Central memory CD4-positive, alpha-beta T cell (primary cell): ENCODE measurements at regions not wholly inside any gene's neighbourhood (a gene's known extent, or its start where the extent isn't known, plus 50 kb on each side); places are given as distances from the start of the nearest gene placed in this dataset.

Source experiments
- DNase-seq: peaks from one replicate; pipeline ENCODE4 v3.0.0; 2022

DNA sequence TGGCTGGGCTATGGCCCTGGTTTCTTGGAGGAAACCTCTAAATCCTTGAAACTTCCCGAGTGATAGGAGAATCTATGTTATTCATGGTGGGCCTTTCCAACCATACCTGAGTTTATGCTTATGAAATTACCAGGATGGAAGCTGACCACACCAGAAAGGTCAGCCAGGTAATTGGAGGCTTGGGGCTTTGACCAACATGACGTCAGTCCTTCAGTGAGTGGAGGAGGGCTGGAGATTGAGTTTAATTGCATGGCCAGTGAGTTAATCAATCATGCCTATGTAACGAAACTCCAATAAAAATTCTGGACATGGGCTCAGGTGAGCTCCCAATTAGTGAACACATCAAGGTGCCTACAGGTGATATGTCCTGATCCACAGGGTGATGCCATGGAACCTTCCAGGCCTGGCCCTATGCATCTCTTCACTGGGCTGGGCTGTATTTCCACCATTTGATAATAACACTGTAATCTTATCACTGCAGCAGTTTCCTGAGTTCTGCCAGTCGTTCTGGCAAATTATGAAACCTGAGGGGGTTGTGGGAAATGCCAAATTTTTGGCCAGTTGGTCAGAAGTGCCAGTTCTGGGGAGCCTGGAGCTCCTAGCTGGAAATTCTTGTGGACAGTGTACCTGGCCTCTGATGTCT is 106.5 kb downstream of the CDH26 start:
- no peak for DNase-seq

DNA sequence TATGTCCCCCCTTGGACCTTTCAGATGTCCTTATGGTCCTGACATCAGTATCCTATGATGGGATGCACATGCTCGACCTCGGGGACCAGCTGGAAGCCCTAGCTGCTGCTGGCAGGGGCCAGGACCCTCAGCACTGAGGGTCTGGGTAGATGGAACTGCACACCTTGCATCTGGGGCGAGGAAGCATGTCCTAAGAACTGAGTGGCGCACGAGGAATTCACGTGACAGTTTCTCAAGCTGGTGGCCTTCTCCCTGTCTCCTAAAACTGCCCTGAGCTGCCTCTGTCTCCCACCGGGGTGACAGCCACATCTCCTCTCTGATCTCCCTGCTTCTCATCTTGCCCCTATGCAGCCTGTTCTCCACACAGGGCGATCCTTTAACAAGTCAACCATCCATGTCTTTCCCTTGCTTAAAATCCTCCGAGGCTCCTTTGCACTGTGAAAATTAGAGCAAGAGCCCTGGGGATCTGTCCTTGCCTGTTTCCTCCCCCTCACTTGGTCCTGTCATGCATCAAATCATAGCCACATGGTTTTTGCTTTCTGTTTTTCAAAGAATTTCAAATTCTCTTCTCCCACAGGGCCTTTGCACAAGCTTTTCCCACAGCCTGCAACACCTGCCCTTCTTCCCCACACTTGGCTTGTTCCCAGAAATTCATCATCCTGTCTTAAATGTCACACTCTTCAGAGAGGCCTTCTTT is 107.7 kb downstream of the CDH26 start:
- no peak for DNase-seq

DNA sequence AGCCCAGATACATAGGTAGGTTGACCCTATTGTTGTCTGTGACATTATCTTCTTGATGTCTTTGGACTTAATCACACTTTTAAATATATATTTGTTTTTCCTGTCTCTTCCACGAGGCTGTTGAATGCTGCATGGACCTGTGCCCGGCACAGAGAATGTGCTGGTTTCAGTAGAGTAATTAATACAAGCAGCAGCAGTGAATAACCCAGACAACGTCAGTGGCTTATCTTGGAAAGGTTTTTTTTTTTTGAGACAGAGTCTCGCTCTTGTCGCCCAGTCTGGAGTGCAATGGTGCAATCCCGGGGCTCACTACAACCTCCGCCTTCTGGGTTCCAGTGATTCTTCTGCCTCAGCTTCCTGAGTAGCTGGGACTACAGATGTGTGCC is 108.2 kb downstream of the CDH26 start:
- DNase-seq: no peak

DNA sequence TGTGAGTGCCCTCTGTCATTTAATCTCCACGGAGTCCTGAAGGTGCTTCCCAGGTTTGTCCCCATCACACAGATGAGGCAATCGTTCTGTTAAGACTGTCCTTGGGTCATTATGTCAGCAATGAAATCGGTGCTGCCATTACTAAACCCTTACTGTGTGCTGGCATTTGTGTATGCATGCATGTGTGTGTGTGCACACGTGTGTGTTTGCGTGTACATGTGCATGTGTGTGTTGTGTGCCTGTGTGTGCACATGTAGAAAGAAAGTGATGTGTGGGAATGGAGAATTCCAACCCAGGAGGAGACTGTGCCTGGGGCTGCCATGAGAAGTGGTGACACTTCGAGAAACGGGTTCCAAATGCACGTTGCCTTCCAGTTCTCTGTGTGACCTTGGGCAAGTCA is 110.3 kb downstream of the CDH26 start:
- DNase-seq: no peak

DNA sequence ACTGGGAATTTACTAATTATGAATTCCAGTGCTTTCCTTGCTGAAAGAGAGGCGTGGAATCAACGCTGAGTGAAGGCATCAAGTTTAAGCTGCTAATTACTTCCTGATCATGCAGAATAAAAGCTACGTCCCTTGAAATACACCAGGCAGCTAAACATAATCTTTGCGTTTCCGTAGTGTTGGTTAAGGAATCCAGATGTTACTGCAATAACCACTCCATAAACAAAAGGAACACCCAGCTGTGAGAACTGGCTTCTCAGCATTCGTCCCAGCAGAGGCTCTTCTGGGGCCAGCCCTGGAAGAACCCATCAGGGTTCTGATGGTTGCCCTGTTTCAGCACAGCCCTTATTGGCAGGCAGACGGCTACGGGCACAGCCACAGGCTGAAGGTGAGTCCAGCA is 111.4 kb downstream of the CDH26 start:
- no peak for DNase-seq

DNA sequence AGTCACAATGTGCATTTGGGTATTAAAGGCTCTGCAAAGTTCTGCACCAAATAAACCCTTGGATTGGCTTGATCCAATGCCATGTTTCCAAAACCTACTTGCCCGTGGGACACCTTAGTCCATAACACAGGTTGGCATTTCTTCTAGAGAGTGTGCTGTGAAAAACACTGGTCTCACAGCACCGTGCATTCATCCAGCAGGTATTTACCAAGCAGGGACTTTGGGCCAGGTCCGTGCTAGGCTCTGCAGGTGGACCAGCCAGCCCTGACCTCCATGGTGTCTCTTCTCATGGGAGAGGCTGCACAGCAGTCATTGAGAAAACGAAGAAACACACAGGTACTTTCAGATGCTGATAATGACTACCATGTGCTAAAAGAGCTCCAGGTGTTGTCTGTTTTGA is 112.6 kb downstream of the CDH26 start:
- DNase-seq: no peak

DNA sequence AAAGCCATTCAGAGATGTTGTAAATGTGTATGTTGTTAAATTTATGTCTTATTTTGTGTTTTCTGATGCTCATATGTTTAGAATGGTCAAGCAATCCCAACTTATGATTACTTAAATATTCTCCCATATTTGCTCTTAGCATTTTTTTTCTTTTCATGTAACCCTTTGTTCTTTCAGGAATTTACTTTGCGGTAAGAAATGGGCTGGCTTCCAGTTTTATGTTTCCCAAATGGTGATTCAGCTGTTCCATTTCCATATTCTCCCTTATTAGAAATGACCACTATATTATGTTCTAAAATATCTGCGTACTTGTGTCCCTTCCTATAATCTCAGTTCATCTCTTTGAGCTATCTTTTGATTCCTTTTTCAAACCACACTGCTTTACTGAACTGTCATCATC is 113.7 kb downstream of the CDH26 start:
- DNase-seq: no peak

DNA sequence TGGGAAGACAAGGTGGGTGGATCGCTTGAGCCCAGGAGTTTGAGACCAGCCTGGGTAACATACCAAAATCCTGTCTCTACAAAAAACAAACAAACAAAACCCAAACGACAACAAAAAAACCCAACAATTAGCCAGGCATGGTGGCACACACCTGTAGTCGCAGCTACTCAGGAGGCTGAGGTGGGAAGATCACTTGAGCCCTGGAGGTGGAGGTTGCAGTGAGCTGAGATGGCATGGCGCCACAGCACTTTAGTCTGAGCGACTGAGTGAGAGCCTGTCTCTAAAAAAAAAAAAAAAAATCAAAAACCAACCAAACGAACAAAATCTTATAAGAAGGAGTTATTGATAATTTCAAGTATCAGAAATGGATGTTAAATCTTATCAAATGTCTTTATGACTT is 114.9 kb downstream of the CDH26 start:
- no peak for DNase-seq

DNA sequence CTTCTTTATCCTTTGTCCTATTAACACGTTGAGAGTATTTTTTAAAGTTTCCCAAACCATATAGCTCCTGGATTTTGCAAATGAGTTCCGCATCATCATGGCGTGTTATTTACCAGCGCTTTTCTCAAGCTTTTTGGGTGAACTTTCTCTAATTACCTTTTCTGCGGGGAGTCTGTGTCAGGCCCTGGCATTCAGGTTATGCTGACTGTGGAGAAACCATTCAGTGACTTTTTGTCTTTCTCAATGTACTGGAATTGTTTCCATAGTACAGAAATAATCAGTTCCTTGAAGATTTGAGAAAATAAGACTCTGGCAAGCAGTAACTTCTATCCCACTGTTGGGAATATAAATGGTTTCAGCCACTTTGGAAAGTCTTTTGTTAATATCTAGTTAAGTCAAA is 115.3 kb downstream of the CDH26 start:
- DNase-seq: no peak

DNA sequence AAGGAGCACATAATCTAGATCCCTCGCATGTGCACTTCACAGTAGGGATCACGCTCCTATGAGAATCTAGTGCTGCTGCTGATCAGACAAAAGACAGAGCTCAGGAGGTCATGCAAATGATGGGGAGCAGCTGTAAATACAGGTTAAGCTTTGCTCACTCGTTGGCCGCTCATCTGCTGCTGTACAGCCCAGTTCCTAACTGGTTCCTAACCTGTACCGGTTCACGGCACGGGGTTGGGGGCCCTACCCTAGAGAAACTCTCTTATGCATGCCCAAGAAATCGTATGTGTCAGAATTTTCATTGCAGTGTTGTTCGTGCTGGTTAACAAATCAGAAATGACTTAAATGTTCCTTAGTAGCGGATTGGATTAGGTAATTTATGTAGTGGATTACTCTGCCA is 116.1 kb downstream of the CDH26 start:
- no peak for DNase-seq

DNA sequence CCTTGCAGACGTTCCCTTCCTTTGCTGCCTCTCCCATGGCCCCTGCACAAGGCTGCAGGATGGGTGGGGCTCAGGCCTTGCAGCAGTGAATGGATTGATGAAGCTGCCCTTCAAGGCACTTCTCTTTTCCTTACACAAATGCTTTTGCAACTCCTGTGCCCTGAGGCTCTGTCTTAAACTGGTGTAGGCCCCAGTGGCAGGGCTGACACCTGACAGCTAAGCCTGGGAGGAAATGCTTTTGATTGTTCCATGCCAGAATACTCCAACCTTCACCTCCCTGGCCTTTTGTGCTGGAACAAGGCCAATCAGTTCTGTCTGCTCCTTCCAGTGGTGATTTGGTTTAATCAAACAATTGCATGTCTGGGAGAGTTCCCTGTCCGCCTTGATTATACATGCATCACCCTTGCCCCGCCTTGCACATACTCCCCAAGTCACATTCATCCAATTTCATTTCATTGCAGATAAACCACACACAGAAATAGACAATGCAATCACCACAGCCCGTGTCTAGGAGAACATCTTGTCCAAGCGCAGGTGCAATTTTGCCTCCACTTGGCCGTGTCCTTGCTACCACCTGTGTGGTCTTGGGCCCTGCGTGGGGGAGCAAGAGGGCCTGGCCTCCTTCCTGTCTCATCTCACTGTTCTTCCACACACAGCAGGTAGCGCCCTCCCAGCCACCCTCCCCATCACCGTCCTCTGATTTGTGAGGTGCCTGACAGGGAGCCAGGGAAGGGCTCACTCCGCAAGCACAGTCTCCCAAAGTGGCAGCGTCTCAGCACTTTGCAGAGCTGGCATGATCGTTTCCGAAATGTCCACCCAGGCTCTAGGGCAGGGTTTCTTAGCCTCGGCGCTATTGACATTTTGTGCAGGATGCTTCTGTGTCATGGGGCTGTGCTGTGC is 120.4 kb downstream of the CDH26 start:
- no peak for DNase-seq

DNA sequence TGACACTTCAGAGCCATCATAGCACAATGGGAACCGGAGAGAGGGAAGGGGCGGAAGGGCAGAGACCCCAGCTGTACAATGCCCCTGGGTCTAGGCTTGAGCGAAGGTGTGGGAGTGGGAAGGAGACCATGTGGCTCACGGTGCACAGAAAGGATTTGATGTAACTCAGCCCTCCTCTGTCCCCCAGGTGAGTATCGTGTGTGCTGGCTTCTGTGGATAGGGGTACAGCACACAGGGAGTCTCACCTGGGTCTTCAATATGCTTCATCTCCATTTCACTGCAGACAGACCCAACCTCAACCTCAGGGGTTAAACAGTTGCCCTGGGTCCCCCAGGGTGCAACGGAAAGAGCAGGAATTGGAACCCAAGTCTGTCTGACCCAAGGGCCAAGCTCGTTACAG is 122.2 kb downstream of the CDH26 start:
- no peak for DNase-seq

DNA sequence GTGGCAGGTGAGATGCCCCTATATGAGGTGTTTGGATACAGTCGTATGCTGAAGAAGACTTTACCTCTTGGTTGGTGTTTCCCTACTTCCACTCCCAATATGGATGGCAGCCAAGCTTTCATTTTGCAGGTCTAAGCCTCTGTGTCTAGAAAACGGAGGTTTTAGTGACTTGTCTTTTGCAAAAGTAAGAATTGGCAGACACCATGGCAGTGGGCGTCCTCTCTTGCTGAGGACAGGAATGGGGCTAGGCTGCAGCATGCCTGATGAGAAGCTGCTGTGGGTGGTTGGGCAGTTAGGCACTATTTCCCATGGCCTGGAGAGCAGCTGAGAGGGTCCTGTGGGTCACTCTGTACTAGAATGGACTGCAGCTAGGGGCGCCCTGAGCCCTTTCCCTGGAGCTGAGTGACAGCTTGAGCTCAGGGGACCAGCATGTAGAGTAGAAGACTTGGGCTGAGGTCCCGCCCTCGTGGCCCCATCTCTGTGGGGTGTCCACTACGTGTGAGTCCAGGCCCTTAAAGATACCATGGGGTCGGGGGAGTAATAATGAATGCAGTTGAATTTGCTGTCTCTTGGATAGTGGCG is 127.4 kb downstream of the CDH26 start:
- DNase-seq: no peak

DNA sequence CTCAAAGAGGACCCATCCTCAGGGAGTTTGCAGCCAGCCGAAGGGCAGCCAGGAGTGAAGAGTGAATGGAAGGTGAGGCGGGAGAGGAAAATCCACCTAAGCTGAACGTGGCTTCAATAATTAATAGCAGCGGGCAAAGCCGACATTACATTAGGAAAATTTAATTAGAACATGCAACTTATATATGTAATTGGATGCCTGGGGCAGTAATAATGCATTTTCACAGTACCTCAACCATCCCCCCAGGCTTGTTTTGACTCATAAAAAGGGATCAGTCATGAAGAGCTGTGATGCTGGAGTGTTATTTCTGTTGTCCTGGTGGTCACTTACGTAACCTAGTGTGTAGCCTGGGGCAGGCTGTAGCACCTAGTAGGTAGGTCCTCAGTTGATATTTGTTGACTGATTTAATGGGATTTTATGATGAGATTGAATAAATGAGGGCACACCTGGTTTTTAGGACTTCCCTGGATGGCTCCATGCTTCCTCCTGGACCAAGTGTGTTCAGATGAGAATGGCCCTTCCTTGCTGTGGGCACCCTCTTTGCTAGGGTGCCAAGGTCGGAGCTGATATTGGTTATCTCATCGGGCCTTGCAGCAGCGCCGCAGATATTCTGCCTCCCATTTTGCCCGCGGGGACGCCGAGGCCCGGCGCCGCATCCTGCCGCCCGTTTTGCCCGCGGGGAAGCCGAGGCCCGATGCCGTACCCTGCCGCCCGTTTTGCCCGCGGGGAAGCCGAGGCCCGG is 128.8 kb downstream of the CDH26 start:
- no peak for DNase-seq

DNA sequence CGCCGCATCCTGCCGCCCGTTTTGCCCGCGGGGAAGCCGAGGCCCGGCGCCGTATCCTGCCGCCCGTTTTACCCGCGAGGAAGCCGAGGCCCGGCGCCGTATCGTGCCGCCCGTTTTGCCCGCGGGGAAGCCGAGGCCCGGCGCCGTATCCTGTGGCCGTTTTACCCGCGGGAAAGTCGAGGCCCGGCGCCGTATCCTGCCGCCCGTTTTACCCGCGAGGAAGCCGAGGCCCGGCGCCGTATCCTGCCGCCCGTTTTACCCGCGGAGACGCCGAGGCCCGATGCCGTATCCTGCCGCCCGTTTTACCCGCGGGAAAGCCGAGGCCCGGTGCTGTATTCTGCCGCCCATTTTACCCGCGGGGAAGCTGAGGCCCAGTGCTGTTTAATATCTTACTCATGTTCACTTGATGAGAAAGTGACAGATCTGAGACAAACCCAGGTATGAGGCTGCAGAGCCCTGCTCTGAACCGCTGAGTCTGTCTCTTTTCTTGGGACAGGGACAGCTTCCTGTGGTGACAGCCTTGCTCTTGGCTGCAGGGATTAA is 129.4 kb downstream of the CDH26 start:
- DNase-seq: no peak

DNA sequence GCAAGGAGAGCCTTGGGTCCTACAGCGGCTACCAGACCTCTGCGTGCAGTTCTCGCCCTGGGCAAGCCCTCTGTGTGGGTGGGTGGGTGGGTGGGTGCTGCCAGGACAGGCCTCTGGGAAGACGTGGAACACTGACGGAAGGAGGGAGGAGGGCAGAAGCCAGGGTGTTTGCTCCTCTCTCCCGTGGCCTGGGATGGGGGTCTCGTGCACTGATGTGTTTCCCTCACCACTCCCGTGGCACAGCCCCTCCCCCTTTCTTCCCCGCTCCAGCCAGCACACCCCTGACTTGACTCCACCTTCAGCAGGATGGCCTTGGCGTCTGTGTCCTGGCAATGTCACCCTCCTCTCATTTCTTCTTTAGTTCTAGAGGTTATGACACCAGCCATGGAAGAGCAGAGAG is 130.0 kb downstream of the CDH26 start:
- no peak for DNase-seq

DNA sequence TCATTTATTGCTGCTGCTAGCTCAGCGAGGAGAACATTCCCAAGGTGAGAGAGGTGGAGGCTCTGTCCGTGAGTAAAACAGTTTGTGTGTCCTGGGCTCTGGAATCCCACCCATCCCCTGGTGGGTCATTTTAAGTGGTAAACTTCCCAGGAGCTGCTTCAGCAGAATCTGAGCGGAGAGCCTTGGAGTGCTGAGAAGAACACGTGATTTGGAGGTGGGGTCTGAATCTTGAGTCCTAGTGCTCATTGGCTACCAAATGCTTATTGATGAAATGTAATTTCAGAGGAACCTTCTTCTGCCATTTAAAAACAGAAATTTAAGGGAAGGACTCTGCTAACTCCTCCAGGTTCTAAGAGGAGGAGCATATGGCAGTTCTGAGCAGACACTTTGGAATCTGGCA is 132.4 kb downstream of the CDH26 start:
- DNase-seq: no peak

DNA sequence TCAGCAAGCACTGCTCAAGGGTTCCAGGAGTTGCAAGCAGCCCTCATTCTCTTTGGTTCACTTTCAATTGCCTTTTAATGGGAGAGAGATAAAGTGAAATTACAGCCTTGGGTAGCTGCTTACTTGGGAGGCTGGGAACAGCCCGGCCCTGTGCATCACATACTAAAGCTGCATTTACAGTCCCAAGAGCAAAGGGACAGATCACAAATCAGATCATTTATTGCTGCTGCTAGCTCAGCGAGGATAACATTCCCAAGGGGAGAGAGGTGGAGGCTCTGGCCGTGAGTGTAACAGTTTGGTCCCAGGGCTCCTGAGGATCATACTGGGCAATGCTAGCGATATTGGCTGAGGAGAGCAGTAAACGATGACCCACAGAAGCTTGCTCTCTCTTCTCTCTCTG is 133.1 kb downstream of the CDH26 start:
- no peak for DNase-seq

DNA sequence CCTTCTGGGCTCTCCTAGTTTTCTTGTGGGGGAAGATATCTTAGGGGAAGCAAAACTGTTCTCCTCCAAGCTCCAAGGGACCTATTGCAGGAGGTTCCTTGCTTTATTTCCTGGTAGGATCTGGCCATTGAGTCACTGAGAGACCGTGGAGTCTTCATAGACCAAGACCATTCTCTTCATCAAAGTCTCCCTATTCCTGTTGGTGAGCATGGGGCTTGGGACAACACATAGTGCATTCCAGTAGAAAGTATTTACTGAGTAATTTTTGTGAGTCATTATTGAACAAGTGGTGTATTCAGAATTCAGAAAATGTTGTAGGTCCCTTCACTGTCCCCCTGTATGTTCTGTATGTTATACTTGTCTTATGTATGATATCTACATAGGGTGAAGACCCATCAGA is 133.6 kb downstream of the CDH26 start:
- no peak for DNase-seq

DNA sequence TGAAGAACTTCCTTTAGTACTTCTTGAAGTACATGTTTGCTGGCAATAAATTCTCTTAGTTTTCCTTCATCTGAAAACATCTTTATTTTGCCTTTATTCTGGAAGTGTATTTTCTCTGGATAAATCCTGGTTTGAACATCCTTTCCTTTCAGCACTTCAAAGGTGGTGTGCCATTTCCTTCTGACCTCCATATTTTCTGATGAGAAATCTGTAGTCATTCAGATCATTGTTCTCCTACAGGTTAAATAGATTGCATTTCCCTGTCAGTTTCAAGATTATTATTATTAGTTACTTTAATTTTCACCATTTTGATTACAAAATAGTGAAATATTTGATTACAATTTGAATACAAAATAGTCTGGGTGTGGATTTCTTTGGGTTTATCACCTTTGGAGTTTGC is 134.5 kb downstream of the CDH26 start:
- DNase-seq: no peak

DNA sequence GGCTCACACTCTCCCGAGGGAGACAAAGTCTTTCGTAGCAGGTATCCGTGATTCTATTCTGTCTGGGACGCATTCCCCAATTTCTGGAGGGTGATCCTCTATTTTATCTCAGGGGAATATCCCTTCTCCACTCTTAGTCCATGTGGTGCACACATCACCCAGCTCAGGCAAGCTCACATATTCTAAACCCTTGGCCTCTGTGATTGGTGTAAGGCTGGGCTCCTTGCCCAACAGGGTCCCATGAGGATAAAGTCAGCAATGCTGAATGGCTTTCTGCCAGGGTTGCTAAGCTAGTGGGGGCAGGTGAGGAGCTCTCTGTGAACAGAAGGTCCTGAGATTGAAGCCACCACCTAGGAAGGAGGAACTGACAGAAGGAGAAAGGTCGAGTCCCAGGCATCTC is 137.2 kb downstream of the CDH26 start:
- no peak for DNase-seq

DNA sequence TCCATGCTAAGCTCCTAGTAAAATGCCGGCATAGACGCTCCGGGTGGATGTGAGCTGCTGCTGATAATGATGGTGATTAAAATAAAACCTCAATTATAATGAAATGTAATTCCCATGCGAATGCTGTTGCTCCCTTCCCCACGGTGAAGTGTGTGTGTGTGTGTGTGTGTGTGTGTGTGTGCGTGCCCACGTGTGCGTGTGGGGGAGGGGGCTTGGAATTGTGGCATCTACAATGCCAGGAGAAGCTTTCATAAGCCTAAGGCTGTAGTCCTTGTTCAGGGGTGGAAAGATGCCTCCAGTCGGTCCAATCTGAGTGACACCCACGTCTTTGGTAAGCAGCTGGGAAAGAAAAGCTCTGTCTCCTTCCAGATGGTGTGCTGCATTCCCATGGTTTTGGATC is 137.9 kb downstream of the CDH26 start:
- no peak for DNase-seq

DNA sequence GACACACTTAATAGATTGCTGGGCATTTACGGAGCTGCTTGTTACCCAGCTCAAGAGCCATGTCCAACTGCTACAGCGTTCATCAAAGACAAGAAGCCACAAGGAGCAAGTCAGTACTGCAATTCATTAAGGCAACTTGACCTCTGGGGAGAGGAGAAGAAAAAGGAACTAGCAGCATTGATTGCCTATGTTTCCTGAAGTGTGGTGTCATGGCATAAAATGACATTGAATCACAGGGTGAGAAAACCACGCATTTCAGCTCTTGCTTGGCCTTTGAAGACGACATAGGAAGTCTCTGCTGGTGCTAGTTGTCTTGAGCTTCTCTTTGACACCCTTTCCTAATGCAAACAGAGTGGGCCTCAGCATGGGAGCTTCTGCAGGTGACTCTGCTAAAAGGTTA is 139.1 kb downstream of the CDH26 start:
- DNase-seq: no peak
